HUES48 (cell line): ENCODE measurements at regions not wholly inside any gene's neighbourhood (a gene's known extent, or its start where the extent isn't known, plus 50 kb on each side); places are given as distances from the start of the nearest gene placed in this dataset.

Experiments
- H3K27ac ChIP-seq: one replicate; pipeline ENCODE4 v1.7.0; 2013; ENCODE audit warnings: low read depth, low read length, inconsistent platforms
- H3K27me3 ChIP-seq: 2 replicates; pipeline ENCODE4 v1.6.1; 2013; ENCODE audit warnings: mild to moderate bottlenecking, low read length; ENCODE audit not compliant: control insufficient read depth, insufficient read depth
- H3K36me3 ChIP-seq: 2 replicates; pipeline ENCODE4 v1.6.1; 2013; ENCODE audit warnings: low read length; ENCODE audit not compliant: control insufficient read depth, insufficient read depth
- H3K4me1 ChIP-seq: 2 replicates; pipeline ENCODE4 v1.6.1; 2013; ENCODE audit warnings: mild to moderate bottlenecking, low read length; ENCODE audit not compliant: control insufficient read depth, insufficient read depth
- H3K4me3 ChIP-seq: 2 replicates; pipeline ENCODE4 v1.5.1; 2013; ENCODE audit warnings: mild to moderate bottlenecking, low read depth, low read length
- H3K9ac ChIP-seq: 2 replicates; pipeline ENCODE4 v1.6.1; 2013; ENCODE audit warnings: mild to moderate bottlenecking, low read depth, low read length, moderate library complexity
- H3K9me3 ChIP-seq: 2 replicates; pipeline ENCODE4 v1.6.1; 2013; ENCODE audit warnings: low read length; ENCODE audit not compliant: control insufficient read depth, insufficient read depth

GRCh38 chr3:147925272-147925671 lies 516.1 kb downstream of the ZIC1 start:
- Histone ChIP-seq H3K36me3 (no peaks in the 10 kb centered on the region), H3K9me3 (no peaks in the 10 kb centered on the region), H3K9ac (no peak overlapping the region), H3K27ac (no peak overlapping the region), H3K4me1 (peaks cover 3% of the 10 kb centered on the region), H3K27me3 (no peaks in the 10 kb centered on the region), H3K4me3 (no peak overlapping the region)

DNA sequence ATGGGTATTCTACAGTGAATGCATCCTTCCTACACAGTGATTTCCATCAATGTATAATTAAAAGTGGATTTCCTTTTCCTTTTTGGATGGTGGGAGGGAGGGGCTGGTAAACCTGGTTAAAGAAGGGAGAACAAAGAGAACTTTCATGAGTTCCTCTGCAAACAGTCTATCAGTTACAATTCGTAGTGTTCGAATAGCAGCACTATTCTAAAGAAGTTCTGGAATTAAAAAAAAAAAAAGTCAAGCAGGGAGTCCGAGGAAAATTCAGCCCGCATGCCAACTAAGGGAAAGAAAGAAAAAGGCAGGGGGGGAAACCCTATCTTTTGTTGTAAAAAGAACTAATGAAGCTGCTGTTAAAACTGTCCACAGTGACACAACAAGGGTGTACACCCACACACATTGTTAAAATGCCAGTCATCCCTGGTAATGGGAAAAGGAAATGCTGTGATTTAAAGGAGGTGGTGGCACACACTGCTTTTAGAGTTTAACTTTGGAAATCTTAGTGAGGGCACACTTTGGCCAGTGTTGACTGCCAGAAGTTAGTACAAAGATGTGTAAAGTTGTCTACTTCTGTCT lies 521.2 kb downstream of the ZIC1 start:
- Histone ChIP-seq H3K27ac (peak overlapping the region; percentile 26), H3K36me3 (no peaks in the 10 kb centered on the region)

GRCh38 chr3:147934451-147935180 lies 525.5 kb downstream of the ZIC1 start:
- Histone ChIP-seq H3K4me1 (peaks cover 92% of the 10 kb centered on the region), H3K4me3 (peak overlapping the region; percentile 38), H3K27ac (peak overlapping the region; percentile 93), H3K27me3 (no peaks in the 10 kb centered on the region), H3K9ac (peak overlapping the region; percentile 3; the same call in 1 of the 2 replicates), H3K9me3 (no peaks in the 10 kb centered on the region), H3K36me3 (no peaks in the 10 kb centered on the region)

More for the DNA sequence above, 521.2 kb downstream of the ZIC1 start:
- Histone ChIP-seq H3K4me1 (peaks cover 51% of the 10 kb centered on the region), H3K9me3 (no peaks in the 10 kb centered on the region), H3K27me3 (no peaks in the 10 kb centered on the region), H3K4me3 (no peak overlapping the region), H3K9ac (no peak overlapping the region)

- Histone ChIP-seq H3K9me3 (no peaks in the 10 kb centered on the region), H3K9ac (no peak overlapping the region), H3K4me1 (peaks cover 84% of the 10 kb centered on the region), H3K4me3 (no peak overlapping the region), H3K27ac (no peak overlapping the region), H3K27me3 (no peaks in the 10 kb centered on the region), H3K36me3 (no peaks in the 10 kb centered on the region)
Measured at GRCh38 chr3:147937341-147937740, 528.2 kb downstream of the ZIC1 start.

DNA sequence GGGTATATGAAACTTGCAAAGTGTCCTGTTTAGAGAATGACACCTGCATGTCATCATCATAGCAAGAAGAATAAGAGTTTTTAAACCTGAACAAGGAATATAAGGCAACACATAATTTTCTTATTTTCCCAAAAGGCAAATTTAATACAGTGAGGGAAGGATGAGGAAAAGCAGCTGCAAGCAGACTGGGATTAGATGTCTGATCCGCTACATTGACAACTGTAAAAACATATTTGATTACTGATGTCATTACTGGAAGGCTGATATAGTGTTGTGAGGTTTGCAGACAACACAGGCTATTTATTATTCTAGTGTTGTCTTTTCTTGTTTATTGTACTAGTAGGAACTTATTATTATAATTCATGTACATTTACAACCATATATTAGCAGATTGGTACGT lies 528.7 kb downstream of the ZIC1 start:
- no peak overlapping the region for H3K4me3 ChIP-seq
- no peak overlapping the region for H3K27ac ChIP-seq
- no peaks in the 10 kb centered on the region for H3K36me3 ChIP-seq
- no peaks in the 10 kb centered on the region for H3K9me3 ChIP-seq
- no peaks in the 10 kb centered on the region for H3K27me3 ChIP-seq
- H3K9ac ChIP-seq, result no peak overlapping the region
- peaks cover 82% of the 10 kb centered on the region for H3K4me1 ChIP-seq

DNA sequence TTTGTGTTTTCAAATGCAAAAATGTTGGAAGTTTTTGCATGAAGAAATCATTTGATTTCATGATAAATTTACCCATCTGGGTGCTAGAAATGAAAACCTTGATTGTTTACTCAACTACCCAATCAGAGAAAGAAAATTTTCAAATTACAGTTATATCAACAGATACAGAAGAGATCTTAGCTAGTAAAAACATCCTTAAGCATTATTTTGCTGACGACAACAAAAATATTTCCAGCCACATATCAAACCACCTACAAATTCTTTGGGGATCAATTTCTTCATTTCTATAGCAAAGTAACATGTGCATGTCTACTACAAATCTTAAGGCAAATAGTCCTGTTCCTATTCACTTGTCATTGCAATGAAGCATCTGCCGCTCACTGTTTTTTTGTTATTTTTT lies 530.3 kb downstream of the ZIC1 start:
- Histone ChIP-seq H3K27ac (no peak overlapping the region), H3K9me3 (no peaks in the 10 kb centered on the region), H3K4me3 (no peak overlapping the region), H3K27me3 (no peaks in the 10 kb centered on the region), H3K36me3 (no peaks in the 10 kb centered on the region), H3K9ac (no peak overlapping the region), H3K4me1 (peaks cover 66% of the 10 kb centered on the region)

GRCh38 chr3:147939839-147940238 lies 530.7 kb downstream of the ZIC1 start:
- no peaks in the 10 kb centered on the region for H3K27me3 ChIP-seq
- no peaks in the 10 kb centered on the region for H3K36me3 ChIP-seq
- H3K4me3 ChIP-seq, result peak overlapping the region; percentile 31; the same call in 1 of the 2 replicates
- H3K4me1 ChIP-seq, result peaks cover 62% of the 10 kb centered on the region
- H3K9me3 ChIP-seq, result no peaks in the 10 kb centered on the region
- H3K27ac ChIP-seq, result no peak overlapping the region
- H3K9ac ChIP-seq, result no peak overlapping the region

GRCh38 chr3:147940405-147941193 lies 531.4 kb downstream of the ZIC1 start:
- no peak overlapping the region for H3K9ac ChIP-seq
- H3K27me3 ChIP-seq, result no peaks in the 10 kb centered on the region
- no peak overlapping the region for H3K4me3 ChIP-seq
- no peaks in the 10 kb centered on the region for H3K9me3 ChIP-seq
- no peak overlapping the region for H3K27ac ChIP-seq
- peaks cover 61% of the 10 kb centered on the region for H3K4me1 ChIP-seq
- no peaks in the 10 kb centered on the region for H3K36me3 ChIP-seq

DNA sequence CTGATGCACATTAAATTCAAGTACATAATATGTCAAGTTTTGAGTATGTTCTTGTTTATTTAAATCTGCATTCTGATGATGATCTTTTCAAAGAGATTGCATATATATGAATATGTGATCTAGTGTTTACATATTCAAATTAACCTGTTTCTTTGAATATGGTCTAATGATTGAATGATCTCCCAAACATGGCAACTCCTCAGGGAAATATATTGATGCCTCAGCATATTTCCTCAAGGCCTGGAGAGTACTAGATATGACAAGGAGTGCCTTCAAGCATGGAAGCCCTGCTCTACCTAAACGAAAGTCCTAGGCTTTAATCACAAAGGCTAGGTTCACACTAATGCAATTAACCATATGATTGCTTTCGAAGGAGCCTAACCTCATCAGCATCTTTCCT lies 532.8 kb downstream of the ZIC1 start:
- H3K9me3 ChIP-seq, result no peaks in the 10 kb centered on the region
- H3K4me3 ChIP-seq, result no peak overlapping the region
- H3K4me1 ChIP-seq, result peaks cover 61% of the 10 kb centered on the region
- no peak overlapping the region for H3K9ac ChIP-seq
- no peaks in the 10 kb centered on the region for H3K36me3 ChIP-seq
- no peak overlapping the region for H3K27ac ChIP-seq
- no peaks in the 10 kb centered on the region for H3K27me3 ChIP-seq

- Histone ChIP-seq H3K27me3 (no peaks in the 10 kb centered on the region), H3K4me3 (no peak overlapping the region), H3K27ac (peak overlapping the region; percentile 58), H3K4me1 (peaks cover 50% of the 10 kb centered on the region), H3K9me3 (no peaks in the 10 kb centered on the region), H3K36me3 (no peaks in the 10 kb centered on the region), H3K9ac (no peak overlapping the region)
Measured at GRCh38 chr3:147943265-147943945, 534.2 kb downstream of the ZIC1 start.
